Esophagus muscularis mucosa (tissue), 4 donors: ENCODE measurements at regions not wholly inside any gene's neighbourhood (a gene's known extent, or its start where the extent isn't known, plus 50 kb on each side); places are given as distances from the start of the nearest gene placed in this dataset.

Experiments used
- DNase-seq: peaks from one replicate; pipeline ENCODE4 v3.0.0-alpha.2; 2017; ENCODE audit errors: extremely low spot score
- H3K27ac ChIP-seq, 4 donors: fragments of 200-600 bp; sonication (generic); replicated peaks in 1 of 4; 1 replicate in 3 of 4; 2 replicates in 1 of 4; pipeline ENCODE4 v1.5.1; 2016 to 2019; ENCODE audit warnings: mild to moderate bottlenecking in 1 of 4
- H3K27me3 ChIP-seq, 4 donors: fragments of 200-600 bp; sonication (generic); one replicate each; pipeline versions ENCODE4 v1.5.1 to v1.6.0; 2016 to 2019
- H3K36me3 ChIP-seq, 4 donors: fragments of 200-600 bp; sonication (generic); one replicate each; pipeline ENCODE4 v1.5.1; 2016 to 2019
- H3K4me1 ChIP-seq, 4 donors: fragments of 200-600 bp; sonication (generic); one replicate each; pipeline ENCODE4 v1.5.1; 2016 to 2019
- H3K4me3 ChIP-seq, 4 donors: fragments of 200-600 bp; sonication (generic); 1 replicate in 2 of 4; 2 replicates in 2 of 4; pipeline ENCODE4 v1.5.1; 2016 to 2019; ENCODE audit warnings: mild to moderate bottlenecking in 4 of 4, moderate library complexity in 1 of 4
- H3K9me3 ChIP-seq, 4 donors: fragments of 200-600 bp; sonication (generic); 1 replicate in 3 of 4; 2 replicates in 1 of 4; pipeline ENCODE4 v1.5.1; 2016 to 2019
- CTCF ChIP-seq, 3 experiments: fragments of 200-600 bp in 2 of 3; fragments of 450-650 bp in 1 of 3; sonication (generic) in 2 of 3; IDR thresholded peaks; one replicate each; pipeline ENCODE4 v1.5.1; 2017 to 2019; ENCODE audit warnings: antibody characterized with exemption in 3 of 3, mild to moderate bottlenecking in 2 of 3, moderate library complexity in 1 of 3
- EP300 ChIP-seq: sonication (generic); formaldehyde crosslinking; IDR thresholded peaks from one replicate; pipeline ENCODE4 v1.6.1; 2017; ENCODE audit warnings: antibody characterized with exemption
- POLR2A ChIP-seq: fragments of 450-650 bp; IDR thresholded peaks from one replicate; pipeline ENCODE4 v1.6.1; 2017; ENCODE audit warnings: antibody characterized with exemption, moderate library complexity, mild to moderate bottlenecking, low read depth
- POLR2AphosphoS5 ChIP-seq, 2 donors: sonication (generic); formaldehyde crosslinking; IDR thresholded peaks; one replicate each; pipeline ENCODE4 v1.6.1; 2017; ENCODE audit warnings: antibody characterized with exemption in 2 of 2
- WGBS: methylation state at CpG from one replicate; pipeline ENCODE4 v1.1.5; 2018; 5-methylcytosine and 5-hydroxymethylcytosine counted together
- intact Hi-C: fragments of 100-400 bp; cut with DNase I; formaldehyde crosslinking; loops from one replicate; pipeline ENCODE4 v1.15.1; 2023

GRCh38 chr14:84871734-84872133, 658.2 kb upstream of the FLRT2 start:
- Histone ChIP-seq H3K27ac (no peak overlapping the region), H3K27me3 (no peaks in the 10 kb centered on the region), H3K4me3 (no peak overlapping the region), H3K36me3 (no peaks in the 10 kb centered on the region), H3K9me3 (no peaks in the 10 kb centered on the region), H3K4me1 (no peaks in the 10 kb centered on the region)
- intact Hi-C loops, result no loop called here
- TF ChIP-seq POLR2AphosphoS5 (IDR thresholded peaks at IDR 0.05) (no peak), POLR2A (no peak), CTCF (IDR thresholded peaks at IDR 0.05) (no peak), EP300 (no peak)
- WGBS, result 95% methylated on average over 2 of the region's 2 CpGs
- no peak for DNase-seq

GRCh38 chr14:84874436-84874835, 655.5 kb upstream of the FLRT2 start:
- no peak overlapping the region for H3K27ac ChIP-seq
- 93% methylated on average over 2 of the region's 2 CpGs for WGBS
- no peak for TF ChIP-seq CTCF (IDR thresholded peaks at IDR 0.05)
- TF ChIP-seq EP300, result no peak
- no peak for TF ChIP-seq POLR2A
- no peak for TF ChIP-seq POLR2AphosphoS5 (IDR thresholded peaks at IDR 0.05)

GRCh38 chr14:84877061-84877460, 652.9 kb upstream of the FLRT2 start:
- H3K9me3 ChIP-seq, result no peaks in the 10 kb centered on the region
- no peaks in the 10 kb centered on the region for H3K4me1 ChIP-seq
- no peak overlapping the region for H3K27ac ChIP-seq
- TF ChIP-seq POLR2AphosphoS5 (IDR thresholded peaks at IDR 0.05), result no peak
- no peak for DNase-seq
- 62% methylated on average over 1 of the region's 1 CpG for WGBS
- intact Hi-C loops, result no loop called here
- H3K4me3 ChIP-seq, result no peak overlapping the region
- no peaks in the 10 kb centered on the region for H3K36me3 ChIP-seq
- H3K27me3 ChIP-seq, result no peaks in the 10 kb centered on the region

More at GRCh38 chr14:84874436-84874835, 655.5 kb upstream of the FLRT2 start:
- intact Hi-C loops, result no loop called here
- Histone ChIP-seq H3K9me3 (no peaks in the 10 kb centered on the region), H3K36me3 (no peaks in the 10 kb centered on the region), H3K27me3 (no peaks in the 10 kb centered on the region), H3K4me3 (no peak overlapping the region), H3K4me1 (no peaks in the 10 kb centered on the region)
- DNase-seq, result no peak

- no peaks in the 10 kb centered on the region for H3K4me1 ChIP-seq
- no peaks in the 10 kb centered on the region for H3K36me3 ChIP-seq
- 76% methylated on average over 1 of the region's 1 CpG for WGBS
- no peak for TF ChIP-seq POLR2A
- no peak for TF ChIP-seq CTCF (IDR thresholded peaks at IDR 0.05)
- TF ChIP-seq EP300, result no peak
- TF ChIP-seq POLR2AphosphoS5 (IDR thresholded peaks at IDR 0.05), result no peak
- no peak overlapping the region for H3K4me3 ChIP-seq
- no peaks in the 10 kb centered on the region for H3K27me3 ChIP-seq
- DNase-seq, result no peak
- peaks cover 0 to 20% (median 4%) of the 10 kb centered on the region in 4 donors for H3K9me3 ChIP-seq
- no peak overlapping the region for H3K27ac ChIP-seq
- intact Hi-C loops, result no loop called here
These were observed 647.1 kb upstream of the FLRT2 start for GRCh38 chr14:84882830-84883229.

GRCh38 chr14:84885061-84885460, 644.9 kb upstream of the FLRT2 start:
- 93% methylated on average over 2 of the region's 3 CpGs for WGBS
- H3K9me3 ChIP-seq, result peaks cover 0 to 27% (median 4%) of the 10 kb centered on the region in 4 donors
- intact Hi-C loops, result no loop called here
- no peak for TF ChIP-seq POLR2A
- TF ChIP-seq EP300, result no peak
- no peak for TF ChIP-seq POLR2AphosphoS5 (IDR thresholded peaks at IDR 0.05)
- no peak for TF ChIP-seq CTCF (IDR thresholded peaks at IDR 0.05)
- no peak overlapping the region for H3K4me3 ChIP-seq
- DNase-seq, result no peak
- no peak overlapping the region for H3K27ac ChIP-seq
- H3K36me3 ChIP-seq, result no peaks in the 10 kb centered on the region
- H3K27me3 ChIP-seq, result no peaks in the 10 kb centered on the region
- no peaks in the 10 kb centered on the region for H3K4me1 ChIP-seq
